GM21526 (cell line): ENCODE measurements at regions not wholly inside any gene's neighbourhood (a gene's known extent, or its start where the extent isn't known, plus 50 kb on each side); places are given as distances from the start of the nearest gene placed in this dataset.
"Not testable (repeated sequence)": the region's sequence is repeated elsewhere in the genome, so short reads cannot be mapped to it uniquely, and the experiment has no call there.

Source experiments
- ATAC-seq: cut with Tn5 transposase; IDR thresholded peaks from one replicate; pipeline ENCODE4 v1.9.1; 2021; ENCODE audit warnings: moderate library complexity; ENCODE audit not compliant: unreplicated experiment, low FRiP score

- no peak for ATAC-seq
Observed at GRCh38 chr7:34569975-34570699, 87.9 kb upstream of the NPSR1 start.

DNA sequence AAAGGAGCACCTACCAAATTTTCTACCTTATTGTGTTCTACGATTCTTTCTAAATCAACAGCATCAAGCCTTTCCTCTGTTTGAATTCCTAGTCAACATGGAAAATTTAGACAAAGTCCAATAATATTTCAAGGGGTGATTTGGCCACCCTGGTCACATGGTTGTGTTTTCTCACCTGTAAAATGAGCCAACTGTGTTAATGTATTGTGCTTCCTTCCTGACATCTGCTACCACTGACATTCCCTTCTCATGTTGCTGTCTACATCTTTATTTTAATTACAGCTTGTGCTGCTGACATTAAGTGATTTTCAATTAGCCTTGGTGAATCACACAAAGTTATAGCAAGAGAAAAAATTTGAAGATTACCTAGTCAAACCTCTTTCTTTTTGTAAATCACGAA lies 83.0 kb upstream of the NPSR1 start:
- ATAC-seq, result no peak

GRCh38 chr7:34577934-34578333 lies 80.1 kb upstream of the NPSR1 start:
- not testable (repeated sequence) for ATAC-seq

GRCh38 chr7:34581698-34582097 lies 76.3 kb upstream of the NPSR1 start:
- ATAC-seq, result not testable (repeated sequence)

GRCh38 chr7:34584526-34584925 lies 73.5 kb upstream of the NPSR1 start:
- no peak for ATAC-seq

DNA sequence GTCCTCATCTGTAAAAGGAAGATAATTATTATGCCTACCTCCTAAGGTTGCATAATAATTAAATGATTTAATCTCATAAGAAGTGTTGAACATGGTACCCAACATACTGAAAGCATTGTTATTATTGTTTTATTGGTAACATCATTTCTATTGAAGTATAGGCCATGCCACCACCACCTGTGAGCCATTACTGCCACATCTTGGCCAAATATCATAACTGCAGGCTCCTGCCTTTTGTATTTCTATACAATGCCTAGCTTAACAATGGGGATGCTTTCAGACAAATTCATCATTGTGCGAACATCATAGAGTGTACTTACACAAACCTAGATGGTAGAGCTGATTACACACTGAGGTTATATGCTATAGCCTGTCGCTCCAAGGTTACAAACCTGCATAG lies 61.1 kb upstream of the NPSR1 start:
- no peak for ATAC-seq

DNA sequence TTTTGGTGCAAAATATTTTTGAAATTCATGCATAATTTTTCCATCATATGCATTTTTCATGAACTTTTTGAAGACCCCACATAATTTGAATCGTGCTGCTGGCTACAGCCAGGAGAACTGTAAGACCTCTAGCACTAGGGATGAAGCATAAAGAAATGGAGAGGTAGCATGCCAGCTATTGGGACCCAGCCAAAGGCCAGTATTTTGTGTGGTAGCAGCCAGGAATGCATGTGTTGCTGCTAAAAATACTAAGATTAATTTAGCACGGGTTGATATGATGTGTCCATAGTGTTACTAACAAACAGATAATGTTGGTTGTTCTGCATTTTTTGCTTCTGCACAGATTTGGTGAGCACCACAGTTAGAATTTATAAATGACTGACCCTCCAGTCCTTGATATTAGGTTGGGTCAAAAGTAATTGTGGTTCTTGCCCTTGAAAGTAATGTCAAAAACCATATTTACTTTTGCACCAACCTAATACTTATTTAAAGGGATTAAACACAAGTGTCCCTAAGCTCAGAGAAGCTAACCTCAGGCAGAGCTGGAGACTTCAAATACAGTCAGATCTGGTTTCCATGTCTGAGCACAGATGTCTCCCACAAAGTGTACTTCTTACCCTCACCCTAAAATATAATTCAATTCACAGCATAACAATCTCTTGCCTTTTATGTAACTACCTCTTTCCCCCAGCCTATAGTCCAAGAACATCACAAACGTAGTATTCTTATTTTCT lies 54.1 kb upstream of the NPSR1 start:
- no peak for ATAC-seq
